ENCODE measurements at regions not wholly inside any gene's neighbourhood (a gene's known extent, or its start where the extent isn't known, plus 50 kb on each side); places are given as distances from the start of the nearest gene placed in this dataset.

DNA sequence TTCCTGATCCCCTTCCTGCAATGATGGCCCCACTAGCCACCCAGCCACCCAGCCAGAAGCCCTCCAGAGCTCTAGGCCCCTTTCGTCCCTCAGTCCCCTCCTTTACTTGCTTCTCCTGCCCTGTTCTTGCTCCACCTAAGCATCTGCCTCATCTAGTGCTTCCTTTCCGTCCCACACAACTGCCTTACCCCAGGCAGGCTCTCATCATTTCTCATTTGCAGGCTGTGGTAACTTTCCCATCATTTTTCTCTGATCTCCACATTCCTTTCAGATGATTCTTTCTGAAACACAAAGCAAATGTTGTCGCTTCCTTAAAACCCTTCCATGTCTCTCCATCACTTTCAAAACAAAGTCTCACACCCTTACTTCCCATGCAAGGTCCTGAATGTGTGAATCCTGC is 459.8 kb downstream of the METTL4 start:
- Histone ChIP-seq H3K27ac (no peak overlapping the region), H3K36me3 (no peaks in the 10 kb centered on the region), H3K9me3 (no peaks in the 10 kb centered on the region), H3K4me1 (no peaks in the 10 kb centered on the region), H3K27me3 (no peaks in the 10 kb centered on the region), H3K4me3 (no peak overlapping the region)
- ATAC-seq (no peak), DNase-seq (no peak)
- 48% methylated on average over 3 of the region's 3 CpGs for WGBS (ENCODE audit: insufficient coverage, low coverage, low lambda C conversion rate, missing lambda C conversion rate)
- intact Hi-C loops (cut with DNase I) = no loop called here
- TF ChIP-seq, protein P1, sequence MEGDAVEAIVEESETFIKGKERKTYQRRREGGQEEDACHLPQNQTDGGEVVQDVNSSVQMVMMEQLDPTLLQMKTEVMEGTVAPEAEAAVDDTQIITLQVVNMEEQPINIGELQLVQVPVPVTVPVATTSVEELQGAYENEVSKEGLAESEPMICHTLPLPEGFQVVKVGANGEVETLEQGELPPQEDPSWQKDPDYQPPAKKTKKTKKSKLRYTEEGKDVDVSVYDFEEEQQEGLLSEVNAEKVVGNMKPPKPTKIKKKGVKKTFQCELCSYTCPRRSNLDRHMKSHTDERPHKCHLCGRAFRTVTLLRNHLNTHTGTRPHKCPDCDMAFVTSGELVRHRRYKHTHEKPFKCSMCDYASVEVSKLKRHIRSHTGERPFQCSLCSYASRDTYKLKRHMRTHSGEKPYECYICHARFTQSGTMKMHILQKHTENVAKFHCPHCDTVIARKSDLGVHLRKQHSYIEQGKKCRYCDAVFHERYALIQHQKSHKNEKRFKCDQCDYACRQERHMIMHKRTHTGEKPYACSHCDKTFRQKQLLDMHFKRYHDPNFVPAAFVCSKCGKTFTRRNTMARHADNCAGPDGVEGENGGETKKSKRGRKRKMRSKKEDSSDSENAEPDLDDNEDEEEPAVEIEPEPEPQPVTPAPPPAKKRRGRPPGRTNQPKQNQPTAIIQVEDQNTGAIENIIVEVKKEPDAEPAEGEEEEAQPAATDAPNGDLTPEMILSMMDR (IDR thresholded peaks at IDR 0.05) = no peak
- TF ChIP-seq POLR2A (IDR thresholded peaks at IDR 0.05) = no peak

DNA sequence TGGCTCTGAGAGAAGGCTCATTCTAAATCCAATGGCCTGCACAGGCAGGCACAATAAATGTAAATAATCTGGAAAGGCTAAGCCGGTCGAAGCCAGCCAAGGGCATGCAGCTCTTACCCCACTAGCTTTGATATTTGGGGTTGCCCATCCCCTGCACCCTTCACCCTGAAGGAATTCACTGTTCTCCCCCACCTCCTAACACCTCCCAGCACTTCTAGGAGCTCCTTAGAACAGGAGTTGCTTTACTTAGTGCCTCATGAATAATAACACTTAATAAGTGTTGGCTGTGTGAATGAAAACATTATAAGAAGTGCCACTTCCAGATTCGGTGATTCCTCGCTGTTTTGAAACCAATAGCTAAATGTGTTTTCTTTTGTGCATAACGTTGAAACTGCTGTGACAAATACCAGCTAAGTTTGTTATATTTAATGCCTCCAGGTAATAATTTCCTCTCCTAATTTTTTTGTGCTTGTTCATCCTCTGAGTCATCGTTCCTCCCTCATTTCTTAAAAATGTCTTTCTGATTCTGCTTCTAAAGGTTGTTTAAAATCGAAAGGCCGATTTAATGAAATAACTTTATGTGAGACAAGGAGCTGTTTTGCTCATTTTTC is 458.8 kb downstream of the METTL4 start:
- no peaks in the 10 kb centered on the region for H3K36me3 ChIP-seq

DNA sequence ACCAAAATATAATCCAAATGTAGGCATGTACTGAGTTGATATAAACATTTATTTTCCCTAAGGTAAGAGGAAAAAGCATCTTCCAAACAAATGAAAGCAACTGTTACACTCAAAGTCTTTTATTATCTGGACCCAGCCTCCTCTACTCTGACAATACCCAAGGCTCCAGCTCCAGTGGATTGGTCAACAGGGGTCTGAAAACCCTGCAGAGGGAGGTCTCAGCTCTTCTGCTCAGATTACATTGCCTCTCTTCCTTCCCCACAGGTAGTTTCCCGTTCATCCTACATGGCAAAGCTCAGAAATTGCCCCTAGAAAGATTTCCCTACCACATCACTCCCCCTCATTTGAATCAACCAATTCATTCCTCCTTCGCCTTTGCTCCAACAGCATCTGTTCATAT is 457.0 kb downstream of the METTL4 start:
- H3K27me3 ChIP-seq = no peaks in the 10 kb centered on the region
- no peak overlapping the region for H3K27ac ChIP-seq
- ATAC-seq (no peak), DNase-seq (no peak)
- WGBS (ENCODE audit: insufficient coverage, low coverage, low lambda C conversion rate, missing lambda C conversion rate) = 43% methylated on average over 2 of the region's 2 CpGs
- no peaks in the 10 kb centered on the region for H3K4me1 ChIP-seq
- TF ChIP-seq, protein P1 (IDR thresholded peaks at IDR 0.05) = no peak
- no peak for TF ChIP-seq POLR2A (IDR thresholded peaks at IDR 0.05)
- no peaks in the 10 kb centered on the region for H3K36me3 ChIP-seq
- H3K9me3 ChIP-seq = no peaks in the 10 kb centered on the region
- intact Hi-C loops (cut with DNase I) = no loop called here
- H3K4me3 ChIP-seq = no peak overlapping the region

More for the DNA sequence above, 458.8 kb downstream of the METTL4 start:
- ATAC-seq (no peak), DNase-seq (no peak)
- no peaks in the 10 kb centered on the region for H3K27me3 ChIP-seq
- no peak overlapping the region for H3K4me3 ChIP-seq
- TF ChIP-seq POLR2A (IDR thresholded peaks at IDR 0.05) = no peak
- TF ChIP-seq, protein P1 (IDR thresholded peaks at IDR 0.05) = no peak
- intact Hi-C loops (cut with DNase I) = no loop called here
- no peaks in the 10 kb centered on the region for H3K4me1 ChIP-seq
- H3K9me3 ChIP-seq = no peaks in the 10 kb centered on the region
- H3K27ac ChIP-seq = no peak overlapping the region
- WGBS (ENCODE audit: insufficient coverage, low coverage, low lambda C conversion rate, missing lambda C conversion rate) = 57% methylated on average over 8 of the region's 8 CpGs

DNA sequence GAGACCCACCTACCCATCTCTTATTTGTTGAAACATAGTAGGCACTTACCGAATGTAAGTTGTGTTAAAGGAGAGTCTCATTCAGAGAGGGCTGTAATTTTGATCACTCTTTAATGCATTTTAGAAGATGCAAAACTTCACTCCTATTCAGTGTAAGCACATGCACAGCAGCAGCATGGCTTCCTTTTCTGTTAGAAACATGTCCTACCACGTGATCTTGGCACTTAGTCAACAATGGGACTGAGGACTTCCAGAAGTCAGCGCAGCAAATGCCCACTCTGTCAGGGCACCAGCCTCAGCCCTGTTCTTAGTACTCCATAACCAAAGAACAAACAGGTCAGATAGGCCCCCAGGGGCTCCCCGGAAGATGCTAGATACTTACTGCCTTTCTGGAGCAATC is 456.5 kb downstream of the METTL4 start:
- no peak overlapping the region for H3K4me3 ChIP-seq
- WGBS (ENCODE audit: insufficient coverage, low coverage, low lambda C conversion rate, missing lambda C conversion rate) = 52% methylated on average over 4 of the region's 4 CpGs
- no peaks in the 10 kb centered on the region for H3K4me1 ChIP-seq
- no peak for ATAC-seq
- no peaks in the 10 kb centered on the region for H3K9me3 ChIP-seq
- no peaks in the 10 kb centered on the region for H3K27me3 ChIP-seq
- H3K27ac ChIP-seq = no peak overlapping the region
- intact Hi-C loops (cut with DNase I) = no loop called here
- no peaks in the 10 kb centered on the region for H3K36me3 ChIP-seq
- TF ChIP-seq POLR2A (IDR thresholded peaks at IDR 0.05) = no peak
- TF ChIP-seq, protein P1 (IDR thresholded peaks at IDR 0.05) = no peak
- no peak for DNase-seq

DNA sequence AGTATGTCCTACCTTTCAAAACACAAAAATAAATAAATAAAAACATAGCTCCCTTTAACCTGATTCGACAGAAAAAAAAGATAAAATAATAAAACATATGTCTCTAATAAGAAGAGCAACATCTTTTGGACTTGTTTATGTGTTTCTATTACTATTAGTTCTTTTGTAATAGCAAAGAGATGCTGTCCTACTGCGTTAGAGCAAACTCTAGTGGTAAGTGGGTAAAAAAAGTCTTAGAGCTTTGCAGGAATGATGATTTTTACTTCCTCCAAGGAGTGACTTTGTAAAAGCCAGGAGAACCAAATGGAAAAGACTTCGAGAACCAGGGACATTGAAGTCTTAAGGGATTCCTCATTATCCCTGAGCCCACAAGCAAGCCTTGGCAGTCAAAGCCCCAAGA is 450.1 kb downstream of the METTL4 start:
- no peaks in the 10 kb centered on the region for H3K9me3 ChIP-seq
- DNase-seq (no peak), ATAC-seq (no peak)
- WGBS (ENCODE audit: insufficient coverage, low coverage, low lambda C conversion rate, missing lambda C conversion rate) = 33% methylated on average over 3 of the region's 3 CpGs
- no peak overlapping the region for H3K4me3 ChIP-seq
- TF ChIP-seq, protein P1 (IDR thresholded peaks at IDR 0.05) = no peak
- TF ChIP-seq POLR2A (IDR thresholded peaks at IDR 0.05) = no peak
- H3K4me1 ChIP-seq = no peaks in the 10 kb centered on the region
- no peak overlapping the region for H3K27ac ChIP-seq
- intact Hi-C loops (cut with DNase I) = no loop called here
- no peaks in the 10 kb centered on the region for H3K27me3 ChIP-seq
- H3K36me3 ChIP-seq = no peaks in the 10 kb centered on the region

Data from right lobe of liver (tissue), 6 donors.